H7 (cell line): ENCODE measurements at regions not wholly inside any gene's neighbourhood (a gene's known extent, or its start where the extent isn't known, plus 50 kb on each side); places are given as distances from the start of the nearest gene placed in this dataset.

Source experiments
- DNase-seq: peaks from one replicate; pipeline ENCODE4 v3.0.0; 2012
- H3K27me3 ChIP-seq: 2 replicates; pipeline ENCODE4 v1.6.0; 2011; ENCODE audit warnings: mild to moderate bottlenecking, low read length; ENCODE audit not compliant: control insufficient read depth, insufficient read depth
- H3K36me3 ChIP-seq: replicated peaks from 2 replicates; pipeline ENCODE4 v1.5.1; 2011; ENCODE audit warnings: low read length; ENCODE audit not compliant: control insufficient read depth, insufficient read depth
- H3K4me3 ChIP-seq: 2 replicates; pipeline ENCODE4 v1.5.1; 2011; ENCODE audit warnings: low read depth, mild to moderate bottlenecking, control low read depth, low read length, moderate library complexity; ENCODE audit not compliant: insufficient read depth

DNA sequence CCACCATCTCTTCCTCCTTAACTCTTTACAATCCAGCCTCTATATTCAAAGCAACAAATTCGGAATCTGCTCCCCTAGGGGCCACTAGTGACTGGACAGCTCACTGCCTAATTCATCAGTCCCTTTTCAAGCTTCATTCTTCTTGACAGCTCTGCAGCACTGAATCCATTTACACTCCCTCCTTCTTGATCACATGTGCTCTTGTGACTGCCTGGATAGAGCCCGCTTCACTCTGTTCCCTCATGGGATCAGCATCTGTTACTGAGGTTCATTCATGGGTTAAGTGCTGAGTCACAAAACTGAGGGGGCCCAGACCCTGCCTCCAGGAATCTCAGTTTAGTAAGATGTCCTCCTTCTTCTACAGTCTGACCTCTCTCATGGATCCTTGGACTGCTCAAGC is 81.5 kb downstream of the CYRIA start:
- Histone ChIP-seq H3K4me3 (no peak overlapping the region), H3K36me3 (no peaks in the 10 kb centered on the region), H3K27me3 (no peaks in the 10 kb centered on the region)
- no peak for DNase-seq

DNA sequence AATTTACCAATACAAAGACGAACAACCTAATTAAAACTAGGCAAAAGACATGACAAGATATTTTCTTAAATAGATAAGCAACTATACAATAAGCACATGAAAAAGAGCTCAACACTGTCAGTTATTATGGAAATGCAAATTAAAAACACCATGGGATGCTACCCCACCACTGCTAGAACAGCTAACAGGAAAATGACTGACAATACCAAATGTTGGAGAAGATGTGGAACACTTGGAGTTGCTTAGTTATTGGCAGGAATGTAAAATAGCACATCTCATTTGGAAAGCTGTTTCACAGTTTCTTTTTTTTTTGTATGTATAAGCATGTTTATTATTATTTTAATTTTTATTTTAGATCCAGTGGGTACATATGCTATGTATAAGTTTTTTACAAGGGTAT is 84.4 kb downstream of the CYRIA start:
- Histone ChIP-seq H3K4me3 (no peak overlapping the region), H3K36me3 (no peaks in the 10 kb centered on the region), H3K27me3 (no peaks in the 10 kb centered on the region)
- no peak for DNase-seq

DNA sequence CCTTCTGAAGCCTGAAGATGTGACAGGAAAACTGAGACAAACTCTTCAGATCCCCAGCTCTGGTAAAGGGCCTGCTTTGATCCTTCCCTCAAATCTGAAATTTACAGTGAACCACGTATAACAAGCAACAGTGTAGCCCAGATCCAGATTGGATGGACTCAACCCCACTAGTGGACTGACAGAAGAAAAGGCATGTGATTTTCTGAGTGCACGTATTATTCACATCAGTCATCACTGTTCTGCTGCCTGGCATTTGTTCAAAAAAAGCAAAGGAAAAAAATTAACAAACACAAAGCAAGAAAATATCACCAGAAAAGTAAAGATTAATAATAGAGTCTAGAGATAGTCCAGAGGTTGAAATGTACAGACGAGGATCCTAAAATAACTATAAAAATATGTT is 87.6 kb downstream of the CYRIA start:
- Histone ChIP-seq H3K27me3 (no peaks in the 10 kb centered on the region), H3K4me3 (no peak overlapping the region), H3K36me3 (no peaks in the 10 kb centered on the region)
- DNase-seq, result no peak

DNA sequence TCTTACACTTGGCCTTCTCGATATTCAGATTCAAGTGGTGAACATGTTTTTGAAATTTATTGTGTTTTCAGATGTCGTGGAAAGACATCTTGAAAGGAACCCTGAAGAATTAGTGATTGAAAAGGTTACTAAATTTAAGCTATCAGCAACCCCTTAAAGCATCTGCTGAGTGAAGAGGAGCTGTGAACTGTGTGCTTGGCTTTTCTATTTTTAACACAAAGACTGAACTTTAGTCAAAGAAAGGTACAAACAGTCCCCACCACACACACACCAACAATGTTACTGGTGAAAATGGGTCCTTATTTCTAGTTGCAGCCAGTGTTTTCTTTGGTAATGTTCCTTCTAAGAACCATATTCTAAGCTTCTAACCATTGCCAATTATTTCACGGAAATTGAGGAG is 95.1 kb downstream of the CYRIA start:
- DNase-seq, result no peak
- Histone ChIP-seq H3K4me3 (no peak overlapping the region), H3K36me3 (no peaks in the 10 kb centered on the region), H3K27me3 (no peaks in the 10 kb centered on the region)

DNA sequence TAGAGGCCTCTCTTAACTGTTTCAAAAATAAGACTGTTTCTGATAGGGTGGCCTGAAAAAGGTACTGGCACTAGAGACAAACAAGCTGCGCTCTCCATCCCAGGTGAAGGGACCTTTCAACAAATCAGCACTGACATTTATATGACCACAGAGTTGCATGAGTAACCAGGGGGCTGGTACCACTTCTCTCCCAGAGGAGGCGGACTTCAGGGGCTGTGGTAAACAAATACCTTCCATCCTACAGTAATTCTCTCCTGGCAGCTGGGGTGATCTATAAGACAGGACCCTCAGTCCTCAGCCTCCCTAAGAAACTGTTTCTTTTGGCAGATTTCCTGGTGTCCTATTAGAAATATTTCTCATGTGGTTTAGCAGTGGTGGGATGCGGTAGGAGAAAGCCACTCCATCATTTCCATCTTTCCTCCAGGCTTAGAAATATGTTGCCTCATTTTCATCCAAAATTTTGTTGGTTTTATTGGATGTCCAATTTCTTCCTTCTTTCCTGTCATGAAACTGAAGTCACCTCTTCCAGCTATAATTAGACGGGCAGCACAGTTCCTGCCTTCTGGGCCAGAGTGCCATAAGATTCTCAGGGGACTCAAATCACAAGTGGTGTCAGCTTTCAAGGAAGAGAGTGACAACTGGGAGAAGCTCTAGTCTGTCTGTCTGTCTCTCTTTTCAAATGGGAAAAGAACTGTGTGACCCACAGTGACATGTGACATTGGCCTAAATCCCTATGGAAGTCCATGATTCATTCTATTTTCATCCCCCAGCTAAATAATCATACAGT is 96.4 kb downstream of the CYRIA start:
- Histone ChIP-seq H3K4me3 (no peak overlapping the region), H3K36me3 (no peaks in the 10 kb centered on the region), H3K27me3 (no peaks in the 10 kb centered on the region)
- DNase-seq, result no peak

DNA sequence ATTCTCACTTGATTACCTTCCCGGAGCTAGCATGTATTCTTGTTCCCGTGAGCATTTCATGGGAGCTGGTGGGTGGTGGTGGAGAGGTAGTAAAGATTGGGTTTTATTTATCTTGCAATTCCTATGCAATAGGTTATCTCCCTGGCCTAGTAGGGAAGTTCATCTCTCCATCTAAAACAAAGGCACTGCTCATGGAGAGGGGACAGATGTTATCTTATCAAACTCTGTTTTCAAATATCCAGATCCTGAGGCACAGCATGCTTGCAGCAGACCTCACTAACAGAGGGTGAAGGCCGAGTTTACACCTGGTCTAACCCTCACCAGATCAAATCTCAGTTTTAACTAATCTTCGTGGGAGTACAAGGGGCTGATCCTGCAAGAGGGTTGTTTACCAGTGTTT is 98.9 kb downstream of the CYRIA start:
- no peaks in the 10 kb centered on the region for H3K36me3 ChIP-seq
- H3K27me3 ChIP-seq, result no peaks in the 10 kb centered on the region
- H3K4me3 ChIP-seq, result no peak overlapping the region
- DNase-seq, result no peak

DNA sequence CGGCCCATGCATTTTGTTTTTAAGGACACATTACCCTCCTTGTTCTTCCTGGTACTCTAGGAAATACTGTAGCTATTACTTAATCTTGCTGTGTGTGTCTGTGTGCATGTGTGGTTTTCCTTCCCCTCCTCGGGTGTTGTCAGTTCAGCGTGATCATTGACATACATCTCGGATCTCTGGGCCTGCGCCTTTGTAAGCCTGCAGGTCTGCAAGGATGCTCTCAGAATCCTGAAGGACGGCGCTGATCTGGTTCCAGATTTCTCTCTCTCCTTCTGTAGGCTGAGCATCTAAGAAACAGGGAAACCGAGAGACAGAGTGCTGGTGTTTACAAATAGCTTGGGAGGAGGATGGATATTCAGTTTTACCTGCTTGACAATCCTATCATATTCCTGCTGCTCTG is 100.2 kb downstream of the CYRIA start:
- H3K4me3 ChIP-seq, result no peak overlapping the region
- H3K36me3 ChIP-seq, result no peaks in the 10 kb centered on the region
- no peaks in the 10 kb centered on the region for H3K27me3 ChIP-seq
- no peak for DNase-seq

DNA sequence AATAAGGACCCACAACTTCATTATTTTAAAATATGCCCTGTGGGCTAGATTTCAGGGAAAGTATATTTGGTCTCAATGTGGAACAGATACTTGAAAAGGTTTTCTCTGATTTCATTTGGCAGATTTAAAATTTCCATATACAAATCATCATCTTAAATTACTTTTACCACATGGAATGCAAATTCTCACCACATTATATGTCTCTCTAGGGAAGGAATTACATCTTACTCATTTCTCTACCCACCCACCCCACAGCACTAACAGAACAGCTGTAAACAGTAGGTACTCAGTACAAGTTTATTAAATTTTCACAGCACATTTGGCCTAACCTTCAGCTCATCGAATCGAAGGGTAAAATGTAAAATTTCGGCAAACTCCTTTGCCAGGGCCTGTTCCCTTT is 104.0 kb downstream of the CYRIA start:
- Histone ChIP-seq H3K36me3 (no peaks in the 10 kb centered on the region), H3K27me3 (no peaks in the 10 kb centered on the region), H3K4me3 (no peak overlapping the region)
- no peak for DNase-seq

DNA sequence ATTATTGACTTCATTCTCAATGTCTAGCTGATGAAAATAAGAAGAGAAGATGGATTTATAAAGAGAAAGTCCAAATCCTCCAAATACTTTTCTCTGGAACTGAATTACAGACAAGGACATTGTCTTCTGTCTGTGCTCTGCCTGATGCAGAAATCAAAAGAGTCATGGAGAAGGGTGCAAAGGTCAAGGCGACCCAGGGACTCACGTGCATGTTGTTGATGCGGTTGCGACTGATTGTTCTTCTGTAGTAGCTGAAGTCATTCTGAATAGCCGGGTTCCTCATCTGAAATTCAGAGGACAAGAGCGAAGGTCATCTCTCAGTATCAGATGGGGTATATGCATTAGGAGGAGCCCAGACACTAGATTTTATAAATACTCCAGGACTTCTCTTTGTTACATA is 104.4 kb downstream of the CYRIA start:
- no peak for DNase-seq
- no peak overlapping the region for H3K4me3 ChIP-seq
- H3K36me3 ChIP-seq, result no peaks in the 10 kb centered on the region
- H3K27me3 ChIP-seq, result no peaks in the 10 kb centered on the region

DNA sequence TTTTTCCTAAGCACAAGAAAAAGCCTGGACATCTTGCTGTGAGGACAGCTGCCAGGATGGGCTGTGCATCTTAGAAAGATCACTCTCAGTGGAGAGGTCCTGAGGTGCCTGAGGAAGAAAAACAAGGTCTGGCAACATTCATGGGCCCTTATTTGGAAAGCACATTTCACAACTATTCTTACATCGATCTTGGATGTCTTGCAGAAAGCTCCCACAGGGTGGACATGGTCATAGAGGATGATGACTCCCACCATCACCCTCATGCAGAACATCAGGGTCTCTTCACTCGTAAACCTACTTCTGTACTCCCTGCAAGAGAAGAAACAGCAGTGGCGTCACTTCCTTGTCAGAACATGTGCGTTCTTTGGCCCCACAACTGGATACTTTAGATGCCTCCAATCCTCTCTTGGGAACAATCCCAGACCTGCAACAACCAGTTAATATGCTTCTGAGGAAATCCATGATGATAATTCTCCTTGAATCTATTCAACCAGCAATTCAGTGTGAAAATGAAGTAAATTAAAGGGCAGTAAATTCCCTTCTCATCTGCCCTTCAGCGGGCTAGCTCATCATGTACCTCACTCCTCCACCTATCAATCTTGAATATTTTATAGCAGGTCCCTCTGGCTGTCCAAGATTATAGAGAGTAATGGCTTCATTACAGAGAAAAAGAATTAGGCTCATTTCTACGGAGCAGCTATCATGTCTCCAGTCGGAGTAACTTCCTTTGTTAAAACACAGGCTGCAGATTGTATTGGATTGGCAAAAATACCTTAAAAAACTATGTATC is 106.2 kb downstream of the CYRIA start:
- no peak for DNase-seq
- no peak overlapping the region for H3K4me3 ChIP-seq
- H3K36me3 ChIP-seq, result no peaks in the 10 kb centered on the region
- H3K27me3 ChIP-seq, result no peaks in the 10 kb centered on the region

DNA sequence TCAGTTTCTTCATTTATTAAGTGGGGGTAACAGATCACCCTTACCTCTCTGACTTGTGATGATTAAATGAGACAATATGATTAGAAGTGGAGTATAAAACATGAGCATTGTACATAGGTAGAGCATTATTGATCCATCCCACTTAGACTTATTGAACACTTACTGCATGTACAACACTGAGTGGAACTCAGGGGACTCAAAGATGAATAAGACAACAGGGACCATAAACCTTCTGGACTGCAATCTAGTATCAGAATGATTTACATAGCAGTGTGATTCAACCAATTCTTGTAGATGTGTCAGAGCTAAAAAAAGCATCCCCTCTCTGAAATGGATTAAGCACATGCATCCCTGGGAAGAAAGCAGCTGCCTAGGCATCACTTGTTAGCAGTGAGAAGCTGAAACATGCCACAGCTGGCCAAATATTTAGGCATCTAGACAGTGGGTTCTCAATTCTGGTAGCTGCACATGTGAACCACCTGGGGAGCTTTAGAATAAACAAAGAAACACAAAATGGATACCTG is 111.5 kb downstream of the CYRIA start:
- DNase-seq, result no peak
- no peaks in the 10 kb centered on the region for H3K27me3 ChIP-seq
- no peaks in the 10 kb centered on the region for H3K36me3 ChIP-seq
- H3K4me3 ChIP-seq, result no peak overlapping the region

DNA sequence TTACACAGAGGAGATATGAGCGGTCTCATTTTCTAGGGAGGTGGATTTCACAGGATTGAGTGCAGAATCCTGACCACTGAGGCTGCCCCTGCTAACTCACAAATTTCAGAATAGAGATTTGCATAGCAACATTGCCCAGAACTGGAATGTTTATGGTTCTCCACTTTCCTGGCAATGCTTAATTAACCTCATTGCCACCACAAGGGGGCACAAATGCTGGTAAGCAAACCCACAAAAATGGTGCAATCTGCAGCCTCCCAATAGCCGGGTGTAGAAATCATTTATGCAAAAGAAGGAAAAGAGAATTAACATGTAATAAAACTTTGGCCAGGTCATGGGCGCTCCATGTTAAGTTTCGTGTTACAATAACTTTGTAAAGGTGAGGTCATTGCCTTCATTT is 112.4 kb downstream of the CYRIA start:
- DNase-seq, result peak; percentile 8
- H3K27me3 ChIP-seq, result no peaks in the 10 kb centered on the region
- no peaks in the 10 kb centered on the region for H3K36me3 ChIP-seq
- H3K4me3 ChIP-seq, result no peak overlapping the region

DNA sequence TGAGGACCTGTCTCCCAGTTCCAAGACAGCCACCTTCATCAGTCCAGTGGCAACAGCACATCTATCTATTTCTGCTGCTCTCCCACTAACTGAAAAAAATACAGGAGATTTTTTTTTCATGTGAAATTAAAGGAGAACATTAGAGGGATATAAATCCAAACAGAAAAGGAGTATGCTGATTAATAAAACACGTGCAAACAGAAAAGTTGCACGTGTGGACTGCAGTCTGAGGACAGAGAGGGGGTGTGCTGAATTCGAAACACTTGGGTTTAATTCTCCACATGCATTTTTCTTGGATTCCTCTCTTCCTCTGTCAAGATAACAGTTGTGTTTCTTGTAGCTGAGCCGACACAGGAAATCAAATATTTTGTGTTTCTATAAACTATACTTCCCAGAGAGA is 113.4 kb downstream of the CYRIA start:
- Histone ChIP-seq H3K36me3 (no peaks in the 10 kb centered on the region), H3K27me3 (no peaks in the 10 kb centered on the region)
- no peak for DNase-seq

DNA sequence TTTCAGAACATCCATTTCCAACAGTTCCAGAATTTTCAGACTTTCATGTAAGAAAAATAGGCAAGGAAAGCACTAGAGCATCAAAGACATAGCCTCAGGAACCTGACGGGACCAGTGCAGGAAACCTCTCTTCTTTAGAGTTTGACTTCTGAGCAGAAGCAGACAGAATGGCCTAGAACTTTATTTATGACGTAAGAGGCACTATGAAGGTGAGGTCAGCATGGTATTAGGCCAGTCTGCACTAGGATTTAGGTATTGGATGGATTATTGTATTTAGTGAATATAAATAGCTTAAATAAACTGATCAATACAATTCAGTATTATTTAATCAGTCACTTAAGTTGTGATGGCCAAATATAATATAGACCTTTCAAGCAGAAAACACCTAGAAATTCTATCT is 117.6 kb downstream of the CYRIA start:
- Histone ChIP-seq H3K4me3 (no peak overlapping the region), H3K36me3 (no peaks in the 10 kb centered on the region), H3K27me3 (no peaks in the 10 kb centered on the region)
- no peak for DNase-seq

More for the DNA sequence above, 113.4 kb downstream of the CYRIA start:
- H3K4me3 ChIP-seq, result no peak overlapping the region

DNA sequence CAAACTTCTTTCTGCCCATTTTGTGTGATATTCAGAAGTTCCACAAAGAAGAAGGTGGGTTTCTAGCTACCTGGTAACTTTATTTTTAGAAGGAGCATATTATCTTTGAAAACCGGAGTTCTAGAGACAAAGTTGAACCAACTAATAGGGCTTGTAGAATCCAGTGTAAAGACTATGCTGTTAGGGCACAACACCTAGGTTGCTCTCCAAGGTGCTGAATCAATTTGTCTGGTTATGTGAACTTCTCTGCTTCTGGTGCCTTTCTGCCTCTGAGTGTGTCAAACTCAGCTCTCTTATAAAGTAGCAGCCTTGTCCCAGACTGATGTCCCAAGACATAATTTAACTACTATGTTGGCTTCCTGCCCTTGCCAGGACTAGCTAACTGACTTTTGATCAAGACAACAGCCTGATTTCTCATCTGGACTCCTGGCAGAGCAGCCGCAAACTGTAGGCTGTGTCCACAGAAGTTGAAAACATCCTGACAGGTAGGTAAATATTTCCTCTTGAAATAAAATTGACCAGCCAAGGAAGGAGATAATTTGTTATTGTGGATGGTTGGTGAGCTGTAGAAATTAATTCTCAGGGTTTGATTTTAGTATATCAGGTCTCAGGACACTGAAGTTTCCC is 119.4 kb downstream of the CYRIA start:
- no peaks in the 10 kb centered on the region for H3K27me3 ChIP-seq
- DNase-seq, result peak; percentile 12
- no peak overlapping the region for H3K4me3 ChIP-seq
- H3K36me3 ChIP-seq, result no peaks in the 10 kb centered on the region
